Caki2 (cell line): ENCODE measurements at regions not wholly inside any gene's neighbourhood (a gene's known extent, or its start where the extent isn't known, plus 50 kb on each side); places are given as distances from the start of the nearest gene placed in this dataset.
A peak's percentile ranks its signal among the peaks of the same experiment; 100 is the strongest.

Experiments used
- DNase-seq: peaks from one replicate; pipeline ENCODE4 v3.0.0-alpha.2; 2015; ENCODE audit warnings: low read depth
- in situ Hi-C: cut with HindIII; loops from 2 replicates; pipeline ENCODE4 v1.10.0; 2016; ENCODE audit warnings: low sequenced_read_pairs, low pct_unique_long_range_greater_than_20kb, mixed read lengths

GRCh38 chr15:35713733-35714132 is 167.8 kb upstream of the DPH6 start:
- in situ Hi-C loops = no loop called here
- no peak for DNase-seq

DNA sequence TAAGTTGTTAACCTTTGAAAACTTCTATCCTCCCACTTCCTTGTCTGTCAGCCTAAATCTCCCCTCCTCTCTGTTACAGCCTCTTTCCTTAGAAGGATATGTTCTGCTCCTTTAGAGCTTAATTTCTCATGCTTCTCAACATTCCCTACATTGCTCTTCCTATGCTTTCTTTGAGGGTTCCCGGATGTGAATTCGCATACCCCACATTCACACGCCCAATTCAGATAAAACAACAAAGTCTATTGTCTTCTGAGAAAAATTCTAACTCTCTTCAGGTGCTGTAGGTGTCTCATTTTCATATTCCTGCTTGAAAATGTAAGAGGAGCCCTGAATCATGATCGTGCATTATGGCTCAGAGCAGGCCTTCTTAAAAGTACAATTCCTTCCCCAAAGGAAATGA is 171.8 kb upstream of the DPH6 start:
- in situ Hi-C loops = no loop called here
- no peak for DNase-seq

- in situ Hi-C loops = no loop called here
- no peak for DNase-seq
These were observed 174.1 kb upstream of the DPH6 start for GRCh38 chr15:35720019-35720418.

DNA sequence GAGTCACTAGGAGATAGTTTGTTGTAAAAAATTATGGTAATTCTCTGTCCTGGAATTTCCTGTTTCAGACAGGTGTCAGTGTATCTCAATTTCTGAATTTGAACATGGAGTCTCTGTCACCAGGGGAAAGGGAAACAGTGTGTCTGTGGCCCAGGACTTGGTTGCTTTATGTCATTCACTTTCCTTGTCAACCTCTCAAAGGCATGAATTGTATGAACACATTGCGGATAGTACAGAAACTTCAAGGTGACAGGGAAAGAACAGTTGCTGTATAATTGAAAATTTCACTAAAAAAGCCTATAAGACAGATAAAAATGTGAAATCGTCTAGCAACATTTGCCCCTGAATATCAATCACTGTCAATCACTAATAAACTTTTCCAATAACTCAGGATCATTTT is 175.0 kb upstream of the DPH6 start:
- in situ Hi-C loops = no loop called here

GRCh38 chr15:35721751-35722150 is 175.8 kb upstream of the DPH6 start:
- DNase-seq = no peak
- in situ Hi-C loops = no loop called here

More for the DNA sequence above, 175.0 kb upstream of the DPH6 start:
- no peak for DNase-seq

GRCh38 chr15:35722501-35722900 is 176.5 kb upstream of the DPH6 start:
- in situ Hi-C loops = no loop called here
- DNase-seq = no peak

DNA sequence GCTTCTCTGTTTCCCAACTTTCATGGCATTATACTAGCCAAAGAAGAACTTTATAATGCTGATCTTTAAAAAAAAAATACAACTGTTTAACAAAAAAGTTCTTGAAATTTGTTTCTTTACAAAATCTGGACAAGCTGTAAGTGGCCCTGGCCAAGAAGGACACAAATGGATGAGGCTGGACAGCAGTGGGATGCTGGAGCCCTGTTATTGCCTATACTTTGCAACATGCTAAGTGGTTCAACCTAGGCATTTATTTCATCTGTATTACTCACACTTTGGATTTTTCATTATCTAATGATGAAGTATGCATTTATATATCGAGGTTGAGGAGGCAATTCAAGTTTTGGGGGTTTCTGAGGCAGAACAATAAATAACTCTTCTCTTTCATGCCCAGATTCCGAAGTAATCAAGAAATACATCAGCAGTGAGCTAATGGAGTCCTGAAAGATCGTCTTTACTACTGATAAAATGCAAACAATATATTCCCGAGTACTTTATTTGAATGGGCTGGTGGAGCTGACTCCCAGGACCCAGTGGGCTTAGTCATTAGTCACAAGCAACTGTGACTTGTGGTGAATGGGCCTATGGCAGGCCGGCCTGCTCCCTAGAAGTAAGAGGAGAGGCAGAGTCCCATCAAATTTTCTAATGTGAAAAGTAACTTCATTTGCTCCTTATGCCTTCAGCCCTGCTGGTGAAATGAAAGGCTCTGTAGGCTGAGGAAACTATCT is 177.3 kb upstream of the DPH6 start:
- in situ Hi-C loops = no loop called here
- DNase-seq = no peak

GRCh38 chr15:35723852-35724251 is 177.9 kb upstream of the DPH6 start:
- no peak for DNase-seq
- in situ Hi-C loops = no loop called here

DNA sequence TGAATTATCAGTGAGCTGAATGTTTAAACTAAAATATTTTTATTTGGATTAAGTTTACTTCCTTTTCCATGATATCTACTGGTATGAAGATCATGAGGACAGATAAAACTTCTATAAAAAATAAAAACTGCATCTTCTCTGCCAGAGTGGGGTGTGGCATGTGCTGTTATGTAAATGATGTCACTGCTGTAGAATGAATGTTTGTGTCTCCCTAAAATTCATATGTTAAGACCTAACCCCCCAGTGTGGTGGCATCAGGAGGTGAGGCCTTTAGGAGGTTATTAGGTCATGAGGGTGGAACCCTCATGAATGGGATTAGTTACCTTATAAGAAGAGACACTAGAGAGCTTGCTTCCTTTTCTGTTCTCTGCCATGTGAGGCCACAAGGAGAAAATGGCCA is 178.7 kb upstream of the DPH6 start:
- in situ Hi-C loops = no loop called here
- no peak for DNase-seq

- in situ Hi-C loops = no loop called here
- DNase-seq = no peak
These were observed 179.4 kb upstream of the DPH6 start for GRCh38 chr15:35725353-35725752.

DNA sequence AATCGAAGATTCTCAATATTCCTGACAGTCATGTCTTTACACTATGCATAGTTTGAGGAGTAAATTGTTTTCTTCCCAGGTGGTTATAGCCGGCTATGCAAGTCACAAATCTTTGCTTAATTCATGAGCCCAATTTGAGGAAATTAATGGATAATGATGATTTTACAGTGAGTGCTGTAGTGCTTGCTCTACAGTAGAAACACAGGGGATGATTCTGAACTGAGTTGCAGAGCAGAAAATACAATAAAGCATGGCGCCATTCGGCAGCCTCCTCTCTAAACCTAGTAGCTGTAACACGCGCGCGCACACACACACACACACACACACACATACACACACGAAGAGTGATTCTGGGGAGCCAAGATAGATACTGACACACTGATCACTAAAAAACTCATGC is 181.7 kb upstream of the DPH6 start:
- in situ Hi-C loops = no loop called here
- DNase-seq = no peak

DNA sequence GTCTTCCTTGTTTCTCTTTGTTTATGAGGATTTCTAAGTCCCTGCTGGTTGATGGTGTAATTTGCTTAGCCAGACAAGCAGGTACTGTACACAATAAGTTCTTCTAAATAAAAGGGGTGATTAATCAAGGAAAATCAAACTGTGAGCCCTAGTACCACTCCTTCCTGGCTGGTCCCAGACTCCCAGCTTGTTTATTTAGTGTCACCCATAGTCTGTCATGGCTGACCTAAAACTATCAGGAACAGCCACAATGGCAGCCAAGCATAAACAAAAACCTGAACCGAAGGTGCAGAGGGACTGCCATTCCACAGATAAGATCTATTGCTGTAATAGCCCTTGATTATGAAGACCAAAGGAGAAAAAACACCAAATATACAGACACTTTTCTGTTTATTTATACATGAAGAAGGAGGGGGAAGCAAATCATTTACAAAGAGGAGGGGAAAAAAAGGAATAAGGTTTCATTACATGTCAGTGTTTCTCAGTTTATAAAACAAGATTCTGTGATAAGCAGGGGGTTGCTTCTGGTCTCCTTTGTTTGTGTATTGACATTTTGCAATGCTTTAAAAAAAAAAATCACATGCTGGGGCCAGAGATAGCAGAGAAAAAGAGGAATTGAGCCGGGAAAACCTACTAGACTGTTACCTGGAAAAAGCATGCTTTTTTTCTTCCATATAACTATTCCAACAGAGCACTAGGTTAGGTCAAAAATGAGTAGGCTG is 182.4 kb upstream of the DPH6 start:
- DNase-seq = peak; percentile 96
- in situ Hi-C loops = no loop called here

DNA sequence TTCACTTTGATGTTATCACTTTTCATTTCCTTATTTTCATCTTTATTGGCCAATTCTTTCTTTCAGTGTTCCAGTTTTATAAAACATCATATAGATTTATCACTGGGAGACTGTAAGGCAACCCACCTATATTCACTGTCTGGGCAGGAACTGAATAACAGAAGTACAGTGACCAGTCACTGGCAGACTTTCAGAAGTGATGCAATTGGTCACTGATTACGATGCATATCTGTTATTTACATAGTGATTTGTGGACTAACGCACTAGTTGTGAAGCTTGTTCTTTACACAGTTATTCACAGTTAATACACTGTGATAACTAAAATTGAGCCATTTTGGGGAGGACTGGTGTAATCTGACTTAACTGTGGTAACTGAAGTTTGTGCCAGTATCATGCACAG is 190.2 kb upstream of the DPH6 start:
- no peak for DNase-seq
- in situ Hi-C loops = no loop called here

DNA sequence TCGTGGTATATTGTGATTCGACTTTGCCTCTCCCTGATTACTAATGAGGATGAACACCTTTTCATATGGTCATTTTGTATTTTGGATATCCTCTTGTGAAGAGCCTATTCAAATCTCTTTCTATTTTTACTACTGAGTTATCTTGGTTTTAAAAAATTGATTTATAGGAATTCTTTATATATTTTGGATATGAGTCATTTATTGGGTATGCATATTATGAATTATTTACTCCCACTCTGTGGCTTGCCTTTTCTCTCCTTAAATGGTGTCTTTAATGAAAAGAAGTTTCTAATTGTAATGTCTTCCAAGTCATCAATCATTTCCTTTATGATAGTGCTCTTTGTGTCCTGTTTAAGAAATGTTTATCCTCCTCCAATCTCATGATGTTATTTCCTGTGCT is 191.5 kb upstream of the DPH6 start:
- in situ Hi-C loops = no loop called here
- DNase-seq = peak; percentile 19

DNA sequence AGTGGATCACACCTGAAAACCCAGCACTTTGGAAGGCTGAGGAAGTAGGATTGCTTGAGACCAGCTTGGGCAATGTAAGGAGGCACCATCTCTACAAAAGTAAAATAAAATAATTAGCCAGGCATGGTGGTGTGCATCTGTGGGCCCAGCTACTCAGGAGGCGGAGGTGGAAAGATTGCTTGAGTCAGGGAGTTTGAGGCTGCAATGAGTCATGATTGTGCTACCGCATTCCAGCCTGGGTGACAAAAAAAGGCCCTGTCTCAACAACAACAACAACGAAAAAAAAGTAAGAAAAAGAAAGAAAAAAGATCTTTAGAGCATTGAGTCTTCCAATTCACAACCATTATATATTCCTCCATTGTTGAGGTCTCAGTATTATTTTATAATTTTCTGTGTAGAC is 192.4 kb upstream of the DPH6 start:
- DNase-seq = no peak
- in situ Hi-C loops = no loop called here

DNA sequence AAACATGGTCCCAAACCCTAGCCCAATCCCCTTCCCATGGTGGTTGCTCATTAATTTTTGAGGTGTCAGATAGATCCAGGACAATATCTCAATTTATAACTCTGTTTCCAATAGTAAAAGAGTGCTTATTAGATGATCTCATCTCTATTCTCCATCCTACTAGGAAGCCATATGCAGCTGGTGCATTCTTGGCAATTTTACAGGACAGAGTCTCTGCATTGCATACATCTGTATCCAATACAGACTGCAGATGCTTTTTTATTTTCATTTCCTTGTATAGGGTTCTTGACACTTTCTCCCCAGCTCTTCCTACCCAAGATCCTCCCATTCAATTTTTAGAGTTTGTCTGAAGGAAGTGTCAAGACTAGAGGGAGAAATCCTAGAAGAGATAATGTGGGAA is 194.8 kb upstream of the DPH6 start:
- in situ Hi-C loops = no loop called here
- no peak for DNase-seq

DNA sequence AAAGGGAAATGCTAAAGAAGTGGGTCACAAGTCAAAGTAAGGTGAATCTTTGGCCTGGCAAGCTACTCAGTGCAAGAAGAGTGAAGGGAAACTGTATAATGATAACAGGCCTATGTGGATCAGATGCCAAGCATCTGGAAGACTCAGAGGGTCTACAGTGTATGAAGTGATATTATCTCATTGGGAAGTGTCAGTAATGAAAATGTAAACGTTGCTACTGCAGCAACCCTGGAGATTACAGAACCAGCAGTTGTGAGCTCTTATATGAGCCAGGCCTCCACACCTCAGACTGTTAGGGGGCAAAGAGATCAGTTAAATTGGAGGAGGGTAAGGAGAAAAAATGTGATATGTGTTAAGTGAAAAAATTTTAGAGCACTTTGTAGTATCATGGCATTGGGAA is 195.4 kb upstream of the DPH6 start:
- DNase-seq = no peak
- in situ Hi-C loops = no loop called here

- in situ Hi-C loops = no loop called here
- no peak for DNase-seq
These were observed 195.9 kb upstream of the DPH6 start for GRCh38 chr15:35741881-35742280.

GRCh38 chr15:35743321-35743720 is 197.4 kb upstream of the DPH6 start:
- in situ Hi-C loops = no loop called here

DNA sequence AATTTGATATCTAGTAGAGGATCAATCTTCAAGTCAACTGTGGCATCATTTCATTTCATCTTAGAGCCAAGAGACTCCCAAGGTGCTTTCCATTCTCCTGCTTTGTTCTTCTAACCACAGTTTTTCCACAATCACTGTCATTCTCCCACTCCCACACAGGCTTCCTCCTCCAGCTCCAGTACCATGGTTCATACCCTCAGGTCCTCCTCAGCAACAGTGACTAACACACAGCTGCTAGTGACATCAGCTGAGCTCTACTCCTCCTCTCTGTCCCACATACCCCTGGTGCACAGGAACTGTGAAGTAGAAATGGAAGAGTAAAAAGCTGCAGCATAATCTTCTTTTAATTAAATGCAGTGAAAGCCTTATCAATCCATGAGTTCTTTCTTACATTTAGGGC is 200.2 kb upstream of the DPH6 start:
- in situ Hi-C loops = no loop called here
- DNase-seq = no peak

More at GRCh38 chr15:35743321-35743720, 197.4 kb upstream of the DPH6 start:
- no peak for DNase-seq
